Naive thymus-derived CD4-positive, alpha-beta T cell (primary cell): ENCODE measurements at regions not wholly inside any gene's neighbourhood (a gene's known extent, or its start where the extent isn't known, plus 50 kb on each side); places are given as distances from the start of the nearest gene placed in this dataset.
"Not testable (repeated sequence)": the region's sequence is repeated elsewhere in the genome, so short reads cannot be mapped to it uniquely, and the experiment has no call there.

Experiments used
- ATAC-seq: fragments of 150-1000 bp; cut with Tn5 transposase; 2 replicates; pipeline ENCODE4 v1.10.0; 2021; ENCODE audit warnings: mild to moderate bottlenecking, moderate library complexity
- CTCF ChIA-PET: fragments of 350-600 bp; sonication (Branson Sonifier 250); formaldehyde crosslinking; loops from one replicate; lab custom pipeline; 2021; ENCODE audit warnings: antibody characterized with exemption; lab: Charles Lee
- POLR2A ChIA-PET: fragments of 350-600 bp; sonication (Branson Sonifier 250); formaldehyde crosslinking; loops from one replicate; lab custom pipeline; 2021; ENCODE audit warnings: antibody characterized with exemption, inconsistent platforms; lab: Charles Lee
- DNase-seq, 9 donors: peaks; one replicate each; pipeline versions ENCODE4 v3.0.0 to v3.0.0-alpha.2; 2020 to 2022; ENCODE audit warnings: mixed read lengths in 1 of 9
- H3K27ac ChIP-seq: one replicate; pipeline ENCODE4 v1.7.0; 2013; ENCODE audit warnings: mild to moderate bottlenecking, low read depth, low read length, moderate library complexity
- H3K27me3 ChIP-seq, 2 donors: one replicate each; pipeline ENCODE4 v1.7.0; 2013; ENCODE audit warnings: low read length in 2 of 2, mild to moderate bottlenecking in 2 of 2, moderate library complexity in 2 of 2; ENCODE audit not compliant: control insufficient read depth in 2 of 2, insufficient read depth in 2 of 2
- H3K36me3 ChIP-seq, 3 experiments: 1 replicate in 2 of 3; 2 replicates in 1 of 3; pipeline ENCODE4 v1.7.0; 2013; ENCODE audit warnings: low read length in 3 of 3, mild to moderate bottlenecking in 3 of 3, moderate library complexity in 1 of 3; ENCODE audit not compliant: insufficient read depth in 3 of 3, control insufficient read depth in 2 of 3
- H3K4me1 ChIP-seq, 2 donors: one replicate each; pipeline ENCODE4 v1.7.0; 2013; ENCODE audit warnings: low read length in 2 of 2, mild to moderate bottlenecking in 2 of 2, moderate library complexity in 1 of 2; ENCODE audit not compliant: control insufficient read depth in 2 of 2, insufficient read depth in 2 of 2
- H3K4me3 ChIP-seq: 2 replicates; pipeline ENCODE4 v1.7.0; 2013; ENCODE audit warnings: mild to moderate bottlenecking, low read length
- H3K9me3 ChIP-seq, 3 experiments: 1 replicate in 2 of 3; 2 replicates in 1 of 3; pipeline ENCODE4 v1.7.0; 2013; ENCODE audit warnings: low read length in 3 of 3; ENCODE audit not compliant: control insufficient read depth in 2 of 3
- H3K27ac Mint-ChIP-seq, 9 donors: one replicate each; pipeline ENCODE4 v1.8.0; 2020 to 2022; ENCODE audit warnings: mixed read lengths in 9 of 9, mild to moderate bottlenecking in 8 of 9, moderate library complexity in 5 of 9, inconsistent platforms in 2 of 9
- H3K27me3 Mint-ChIP-seq, 5 donors: one replicate each; pipeline ENCODE4 v1.8.0; 2021 to 2022; ENCODE audit warnings: mixed read lengths in 5 of 5, mild to moderate bottlenecking in 1 of 5
- H3K36me3 Mint-ChIP-seq, 5 donors: one replicate each; pipeline ENCODE4 v1.8.0; 2020 to 2022; ENCODE audit warnings: mixed read lengths in 5 of 5, mild to moderate bottlenecking in 3 of 5, inconsistent platforms in 1 of 5
- H3K4me1 Mint-ChIP-seq, 7 donors: one replicate each; pipeline ENCODE4 v1.8.0; 2020 to 2022; ENCODE audit warnings: mixed read lengths in 7 of 7, mild to moderate bottlenecking in 3 of 7, inconsistent platforms in 1 of 7
- H3K4me3 Mint-ChIP-seq, 10 donors: one replicate each; pipeline ENCODE4 v1.8.0; 2020 to 2022; ENCODE audit warnings: mild to moderate bottlenecking in 10 of 10, mixed read lengths in 10 of 10, moderate library complexity in 6 of 10, inconsistent platforms in 2 of 10
- H3K9me3 Mint-ChIP-seq, 11 donors: one replicate each; pipeline ENCODE4 v1.8.0; 2020 to 2022; ENCODE audit warnings: mixed read lengths in 11 of 11, mild to moderate bottlenecking in 4 of 11, inconsistent platforms in 1 of 11, moderate library complexity in 1 of 11
- intact Hi-C, 2 donors: fragments of 100-400 bp; cut with micrococcal nuclease; formaldehyde crosslinking; loops; one replicate each; pipeline ENCODE4 v1.15.1; 2023

GRCh38 chr14:106338775-106339174 lies 812.4 kb downstream of the TMEM121 start:
- H3K27ac Mint-ChIP-seq, H3K4me1 ChIP-seq, POLR2A ChIA-PET, H3K27me3 ChIP-seq, H3K27ac ChIP-seq, H3K4me1 Mint-ChIP-seq, H3K4me3 ChIP-seq, intact Hi-C loops, H3K4me3 Mint-ChIP-seq, H3K36me3 ChIP-seq, H3K9me3 ChIP-seq, CTCF ChIA-PET, H3K9me3 Mint-ChIP-seq, ATAC-seq, DNase-seq, H3K36me3 Mint-ChIP-seq: not testable (repeated sequence)
- peaks cover 7 to 32% (median 12%) of the 10 kb centered on the region in 5 donors for H3K27me3 Mint-ChIP-seq

GRCh38 chr14:106340658-106341057 lies 814.3 kb downstream of the TMEM121 start:
- H3K27me3 ChIP-seq, H3K4me1 Mint-ChIP-seq, H3K27ac Mint-ChIP-seq, H3K4me3 ChIP-seq, CTCF ChIA-PET, H3K36me3 ChIP-seq, POLR2A ChIA-PET, H3K36me3 Mint-ChIP-seq, H3K4me1 ChIP-seq, intact Hi-C loops, H3K27ac ChIP-seq, H3K9me3 Mint-ChIP-seq, H3K4me3 Mint-ChIP-seq, DNase-seq, H3K9me3 ChIP-seq: not testable (repeated sequence)
- ATAC-seq = peak; percentile 34
- peaks cover 12 to 35% (median 18%) of the 10 kb centered on the region in 5 donors for H3K27me3 Mint-ChIP-seq

GRCh38 chr14:106341161-106341560 lies 814.8 kb downstream of the TMEM121 start:
- ATAC-seq = peak; percentile 32

GRCh38 chr14:106343626-106344025 lies 817.2 kb downstream of the TMEM121 start:
- no peak overlapping the region for H3K27ac Mint-ChIP-seq
- CTCF ChIA-PET = no interaction called here
- no peaks in the 10 kb centered on the region for H3K36me3 Mint-ChIP-seq

More at GRCh38 chr14:106341161-106341560, 814.8 kb downstream of the TMEM121 start:
- H3K9me3 Mint-ChIP-seq, H3K27me3 ChIP-seq, H3K27ac ChIP-seq, H3K4me3 Mint-ChIP-seq, H3K36me3 ChIP-seq, CTCF ChIA-PET, H3K4me1 Mint-ChIP-seq, DNase-seq, H3K36me3 Mint-ChIP-seq, H3K4me3 ChIP-seq, POLR2A ChIA-PET, H3K4me1 ChIP-seq, H3K27ac Mint-ChIP-seq, intact Hi-C loops, H3K9me3 ChIP-seq: not testable (repeated sequence)
- H3K27me3 Mint-ChIP-seq = peaks cover 12 to 40% (median 19%) of the 10 kb centered on the region in 5 donors

GRCh38 chr14:106344065-106344614 lies 817.8 kb downstream of the TMEM121 start:
- H3K36me3 ChIP-seq, H3K4me1 ChIP-seq, H3K27ac Mint-ChIP-seq, H3K9me3 Mint-ChIP-seq, H3K9me3 ChIP-seq, H3K4me3 Mint-ChIP-seq, POLR2A ChIA-PET, CTCF ChIA-PET, H3K36me3 Mint-ChIP-seq, H3K27ac ChIP-seq, ATAC-seq, intact Hi-C loops, H3K4me1 Mint-ChIP-seq, DNase-seq, H3K27me3 ChIP-seq, H3K4me3 ChIP-seq: not testable (repeated sequence)
- H3K27me3 Mint-ChIP-seq = peaks cover 21 to 56% (median 29%) of the 10 kb centered on the region in 5 donors

More at GRCh38 chr14:106343626-106344025, 817.2 kb downstream of the TMEM121 start:
- Mint-ChIP-seq H3K9me3 (no peaks in the 10 kb centered on the region), H3K27me3 (peaks cover 21 to 55% (median 29%) of the 10 kb centered on the region in 5 donors), H3K4me3 (no peak overlapping the region), H3K4me1 (peaks cover 0 to 3% (median 0%) of the 10 kb centered on the region in 7 donors)
- Histone ChIP-seq H3K27ac (no peak overlapping the region), H3K27me3 (no peaks in the 10 kb centered on the region), H3K36me3 (no peaks in the 10 kb centered on the region), H3K9me3 (no peaks in the 10 kb centered on the region), H3K4me3 (no peak overlapping the region), H3K4me1 (no peaks in the 10 kb centered on the region)
- POLR2A ChIA-PET = no interaction called here
- intact Hi-C loops = no loop called here
- ATAC-seq (no peak), DNase-seq (no peak)

GRCh38 chr14:106344791-106345479 lies 818.6 kb downstream of the TMEM121 start:
- H3K4me1 Mint-ChIP-seq, POLR2A ChIA-PET, CTCF ChIA-PET, H3K36me3 Mint-ChIP-seq, ATAC-seq, H3K27ac ChIP-seq, H3K9me3 ChIP-seq, H3K36me3 ChIP-seq, H3K4me3 ChIP-seq, DNase-seq, H3K4me3 Mint-ChIP-seq, H3K27me3 ChIP-seq, H3K4me1 ChIP-seq, intact Hi-C loops, H3K9me3 Mint-ChIP-seq, H3K27ac Mint-ChIP-seq: not testable (repeated sequence)
- H3K27me3 Mint-ChIP-seq = peaks cover 15 to 55% (median 29%) of the 10 kb centered on the region in 5 donors

GRCh38 chr14:106346084-106346483 lies 819.7 kb downstream of the TMEM121 start:
- H3K4me1 ChIP-seq = no peaks in the 10 kb centered on the region
- CTCF ChIA-PET = no interaction called here
- POLR2A ChIA-PET = no interaction called here

More at GRCh38 chr14:106346084-106346483, 819.7 kb downstream of the TMEM121 start:
- Histone ChIP-seq H3K9me3 (no peaks in the 10 kb centered on the region), H3K36me3 (no peaks in the 10 kb centered on the region), H3K27me3 (no peaks in the 10 kb centered on the region), H3K4me3 (no peak overlapping the region), H3K27ac (no peak overlapping the region)
- intact Hi-C loops = no loop called here
- no peak for ATAC-seq
- H3K36me3 Mint-ChIP-seq = no peaks in the 10 kb centered on the region
- H3K9me3 Mint-ChIP-seq = no peaks in the 10 kb centered on the region
- H3K4me3 Mint-ChIP-seq = no peak overlapping the region
- no peak overlapping the region for H3K27ac Mint-ChIP-seq
- peaks cover 0 to 7% (median 2%) of the 10 kb centered on the region in 7 donors for H3K4me1 Mint-ChIP-seq
- no peak for DNase-seq
- peaks cover 11 to 53% (median 25%) of the 10 kb centered on the region in 5 donors for H3K27me3 Mint-ChIP-seq
